ENCODE measurements at regions not wholly inside any gene's neighbourhood (a gene's known extent, or its start where the extent isn't known, plus 50 kb on each side); places are given as distances from the start of the nearest gene placed in this dataset.

- no peak for TF ChIP-seq CTCF (IDR thresholded peaks at IDR 0.05)
- no peak for TF ChIP-seq REST (IDR thresholded peaks at IDR 0.05; ENCODE audit: insufficient read depth in 1 of 2, low read depth in 2 of 2, low read length in 1 of 2)
Observed at GRCh38 chr11:26065944-26066343, 266.0 kb upstream of the ANO3 start.
